Neural cell (in vitro differentiated cells): ENCODE measurements at regions not wholly inside any gene's neighbourhood (a gene's known extent, or its start where the extent isn't known, plus 50 kb on each side); places are given as distances from the start of the nearest gene placed in this dataset.

Experiments
- CTCF ChIP-seq: fragments of 450-650 bp; IDR thresholded peaks from 2 replicates; pipeline ENCODE4 v1.5.1; 2014; ENCODE audit warnings: antibody characterized with exemption, mild to moderate bottlenecking, moderate library complexity; ENCODE audit not compliant: poor library complexity, severe bottlenecking
- EP300 ChIP-seq: fragments of 450-650 bp; conservative IDR thresholded peaks from 2 replicates; pipeline ENCODE4 v1.6.1; 2014; ENCODE audit warnings: antibody characterized with exemption, mild to moderate bottlenecking, moderate library complexity; ENCODE audit not compliant: poor library complexity, severe bottlenecking
- EZH2 ChIP-seq: fragments of 200-600, 300-800 bp; shearing (Covaris generic), sonication (generic); IDR thresholded peaks from 2 replicates; pipeline ENCODE4 v1.6.1; 2014; ENCODE audit warnings: antibody characterized with exemption, low read length, borderline replicate concordance, mild to moderate bottlenecking; ENCODE audit not compliant: insufficient read depth, poor library complexity, severe bottlenecking
- MXI1 ChIP-seq: fragments of 450-650 bp; conservative IDR thresholded peaks from 2 replicates; pipeline ENCODE4 v1.6.1; 2014; ENCODE audit warnings: antibody characterized with exemption, mild to moderate bottlenecking; ENCODE audit not compliant: poor library complexity, severe bottlenecking
- POLR2AphosphoS5 ChIP-seq: IDR thresholded peaks from 2 replicates; pipeline ENCODE4 v1.6.1; 2012
- REST ChIP-seq: IDR thresholded peaks from 2 replicates; pipeline ENCODE4 v1.6.1; 2012; ENCODE audit warnings: borderline replicate concordance
- TAF1 ChIP-seq: IDR thresholded peaks from 2 replicates; pipeline ENCODE4 v1.6.1; 2012; ENCODE audit warnings: low read depth

- TF ChIP-seq CTCF = no peak
- TF ChIP-seq POLR2AphosphoS5 = no peak
- no peak for TF ChIP-seq EZH2
- no peak for TF ChIP-seq EP300
- TF ChIP-seq MXI1 = no peak
- no peak for TF ChIP-seq TAF1
- no peak for TF ChIP-seq REST
Measured at GRCh38 chr17:52532373-52532772, 373.9 kb upstream of the CA10 start.
